ENCODE measurements at regions not wholly inside any gene's neighbourhood (a gene's known extent, or its start where the extent isn't known, plus 50 kb on each side); places are given as distances from the start of the nearest gene placed in this dataset.

GRCh38 chr13:70237131-70237530, 128.9 kb upstream of the KLHL1 start:
- H3K4me3 ChIP-seq: no peak overlapping the region
- DNase-seq: no peak
- H3K27ac ChIP-seq: no peak overlapping the region
- H3K36me3 ChIP-seq: no peaks in the 10 kb centered on the region
- no peaks in the 10 kb centered on the region for H3K27me3 ChIP-seq
- intact Hi-C loops (cut with DNase I): no loop called here
- TF ChIP-seq CTCF (IDR thresholded peaks at IDR 0.05) (no peak), EP300 (IDR thresholded peaks at IDR 0.05) (no peak), POLR2A (IDR thresholded peaks at IDR 0.05) (no peak)
- H3K9me3 ChIP-seq: no peaks in the 10 kb centered on the region
- H3K4me1 ChIP-seq (ENCODE audit: insufficient read depth): no peaks in the 10 kb centered on the region

GRCh38 chr13:70235565-70235964, 127.3 kb upstream of the KLHL1 start:
- Histone ChIP-seq H3K27ac (no peak overlapping the region), H3K4me3 (no peak overlapping the region), H3K9me3 (no peaks in the 10 kb centered on the region), H3K4me1 (ENCODE audit: insufficient read depth) (no peaks in the 10 kb centered on the region), H3K36me3 (no peaks in the 10 kb centered on the region), H3K27me3 (no peaks in the 10 kb centered on the region)
- intact Hi-C loops (cut with DNase I): no loop called here
- no peak for DNase-seq
- 82 to 95% (median 91%) methylated on average over 2 of the region's 2 CpGs for WGBS, 3 donors
- TF ChIP-seq CTCF (IDR thresholded peaks at IDR 0.05) (no peak), EP300 (IDR thresholded peaks at IDR 0.05) (no peak), POLR2A (IDR thresholded peaks at IDR 0.05) (no peak)

GRCh38 chr13:70223911-70224310, 115.7 kb upstream of the KLHL1 start:
- 89 to 91% (median 91%) methylated on average over 6 of the region's 6 CpGs for WGBS, 3 donors
- TF ChIP-seq POLR2A (IDR thresholded peaks at IDR 0.05) (no peak), CTCF (IDR thresholded peaks at IDR 0.05) (no peak), EP300 (IDR thresholded peaks at IDR 0.05) (no peak)

GRCh38 chr13:70222926-70223325, 114.7 kb upstream of the KLHL1 start:
- WGBS, 3 donors: 73 to 88% (median 76%) methylated on average over 2 of the region's 2 CpGs
- no peaks in the 10 kb centered on the region for H3K27me3 ChIP-seq

More at GRCh38 chr13:70223911-70224310, 115.7 kb upstream of the KLHL1 start:
- Histone ChIP-seq H3K4me1 (ENCODE audit: insufficient read depth) (no peaks in the 10 kb centered on the region), H3K4me3 (no peak overlapping the region), H3K36me3 (no peaks in the 10 kb centered on the region), H3K9me3 (no peaks in the 10 kb centered on the region), H3K27me3 (no peaks in the 10 kb centered on the region), H3K27ac (no peak overlapping the region)
- intact Hi-C loops (cut with DNase I): no loop called here
- DNase-seq: no peak

More at GRCh38 chr13:70222926-70223325, 114.7 kb upstream of the KLHL1 start:
- Histone ChIP-seq H3K36me3 (no peaks in the 10 kb centered on the region), H3K27ac (no peak overlapping the region), H3K4me3 (no peak overlapping the region), H3K4me1 (ENCODE audit: insufficient read depth) (no peaks in the 10 kb centered on the region), H3K9me3 (no peaks in the 10 kb centered on the region)
- intact Hi-C loops (cut with DNase I): no loop called here
- DNase-seq: no peak
- TF ChIP-seq EP300 (IDR thresholded peaks at IDR 0.05) (no peak), CTCF (IDR thresholded peaks at IDR 0.05) (no peak), POLR2A (IDR thresholded peaks at IDR 0.05) (no peak)

All from ovary (tissue), 7 donors.